OCI-LY7 (cell line): ENCODE measurements at regions not wholly inside any gene's neighbourhood (a gene's known extent, or its start where the extent isn't known, plus 50 kb on each side); places are given as distances from the start of the nearest gene placed in this dataset.

Experiments
- BruUV-seq: library from RNA; stranded (reverse); fragments of 400-500 nt; replicated peaks from 2 replicates; lab custom pipeline; 2021; lab: Mats Ljungman, UMichigan
- CTCF ChIA-PET: fragments of 300-600 bp; sonication (Branson Sonifier 250); formaldehyde crosslinking; loops from one replicate; lab custom pipeline; 2022; ENCODE audit warnings: antibody characterized with exemption; ENCODE audit not compliant: unreplicated experiment; lab: Charles Lee
- POLR2A ChIA-PET: fragments of 300-600 bp; sonication (Branson Sonifier 250); formaldehyde crosslinking; loops from one replicate; lab custom pipeline; 2022; ENCODE audit warnings: antibody characterized with exemption; lab: Charles Lee
- DNase-seq: peaks from one replicate; pipeline ENCODE4 v3.0.0-alpha.2; 2015; ENCODE audit warnings: low spot score
- H2AFZ ChIP-seq: fragments of 200-600 bp; sonication (generic), shearing (Covaris generic); 2 replicates; pipeline ENCODE4 v1.6.1; 2014; ENCODE audit warnings: mild to moderate bottlenecking, antibody characterized with exemption, low read length, moderate library complexity
- H3K27ac ChIP-seq: fragments of 200-600 bp; sonication (generic); 2 replicates; pipeline ENCODE4 v1.5.1; 2014; ENCODE audit warnings: mixed run types, low read depth, mild to moderate bottlenecking, moderate library complexity, low read length, inconsistent platforms; ENCODE audit not compliant: poor library complexity, severe bottlenecking
- H3K36me3 ChIP-seq: fragments of 200-600 bp; sonication (generic); 2 replicates; pipeline ENCODE4 v1.6.1; 2014; ENCODE audit warnings: mild to moderate bottlenecking, antibody characterized with exemption, low read length, moderate library complexity, mixed read lengths; ENCODE audit not compliant: insufficient read depth
- H3K4me1 ChIP-seq: fragments of 200-600 bp; sonication (generic); 2 replicates; pipeline ENCODE4 v1.5.1; 2014; ENCODE audit warnings: mild to moderate bottlenecking, low read length; ENCODE audit not compliant: insufficient read depth, poor library complexity, severe bottlenecking
- H3K4me2 ChIP-seq: fragments of 200-600 bp; sonication (generic); 2 replicates; pipeline ENCODE4 v1.6.1; 2014; ENCODE audit warnings: mild to moderate bottlenecking, low read length
- H3K4me3 ChIP-seq: fragments of 200-600 bp; sonication (generic); 2 replicates; pipeline ENCODE4 v1.5.1; 2014; ENCODE audit warnings: mild to moderate bottlenecking, low read depth, low read length; ENCODE audit not compliant: poor library complexity, severe bottlenecking
- H3K79me2 ChIP-seq: fragments of 200-600 bp; sonication (generic); 2 replicates; pipeline ENCODE4 v1.6.1; 2016; ENCODE audit warnings: low read depth, mild to moderate bottlenecking, low read length, moderate library complexity, mixed read lengths; ENCODE audit not compliant: insufficient read depth
- H3K9me2 ChIP-seq: fragments of 200-600 bp; sonication (generic); 2 replicates; pipeline ENCODE4 v1.6.1; 2016; ENCODE audit warnings: mild to moderate bottlenecking, low read length, mixed read lengths; ENCODE audit not compliant: insufficient read depth
- H3K9me3 ChIP-seq: fragments of 200-600 bp; sonication (generic); 2 replicates; pipeline ENCODE4 v1.6.1; 2014; ENCODE audit warnings: mild to moderate bottlenecking, mixed run types, low read length, mixed read lengths
- H4K20me1 ChIP-seq: fragments of 200-600 bp; sonication (generic); 2 replicates; pipeline ENCODE4 v1.6.1; 2014; ENCODE audit warnings: mild to moderate bottlenecking, antibody characterized with exemption, low read length, moderate library complexity, mixed read lengths; ENCODE audit not compliant: insufficient read depth
- CTCF ChIP-seq: fragments of 200-600 bp; sonication (generic); conservative IDR thresholded peaks from 2 replicates; pipeline ENCODE4 v1.5.1; 2014; ENCODE audit warnings: mild to moderate bottlenecking, antibody characterized with exemption, low read length, moderate library complexity, mixed read lengths
- EZH2phosphoT487 ChIP-seq: fragments of 200-600 bp; sonication (generic); IDR thresholded peaks from 2 replicates; pipeline ENCODE4 v1.6.1; 2018; ENCODE audit warnings: low read depth, borderline replicate concordance, mild to moderate bottlenecking, mixed run types, antibody characterized with exemption, low read length, moderate library complexity, mixed read lengths
- intact Hi-C: fragments of 100-400 bp; cut with micrococcal nuclease; formaldehyde crosslinking; loops from one replicate; pipeline ENCODE4 v1.10.0; 2022; ENCODE audit not compliant: unreplicated experiment

DNA sequence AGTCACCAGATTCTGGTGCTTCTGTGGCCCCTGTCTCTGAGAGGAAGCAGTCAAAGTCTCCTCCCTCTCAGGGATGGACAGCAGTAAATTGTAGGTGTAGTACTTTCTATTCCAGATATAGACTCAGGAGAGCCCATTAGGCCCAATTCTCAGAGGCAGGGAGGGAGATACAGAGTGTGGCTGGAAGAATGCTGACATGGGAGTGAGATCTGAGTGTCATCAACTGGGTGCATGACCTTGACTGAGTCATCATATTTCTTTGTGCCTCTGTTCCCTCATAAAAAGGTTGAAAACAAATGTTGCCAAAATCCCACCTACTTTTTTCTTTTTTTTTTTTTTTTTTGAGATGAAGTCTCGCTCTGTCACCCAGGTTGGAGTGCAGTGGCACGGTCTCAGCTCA is 506.1 kb downstream of the BCL11A start:
- Histone ChIP-seq H2AFZ (no peak overlapping the region), H3K27ac (no peak overlapping the region), H3K4me2 (no peak overlapping the region), H3K9me2 (no peaks in the 10 kb centered on the region), H3K79me2 (no peaks in the 10 kb centered on the region), H3K4me3 (no peak overlapping the region), H3K4me1 (no peaks in the 10 kb centered on the region), H3K36me3 (no peaks in the 10 kb centered on the region), H4K20me1 (no peaks in the 10 kb centered on the region), H3K9me3 (no peaks in the 10 kb centered on the region)
- no peak for DNase-seq
- intact Hi-C loops = no loop called here
- TF ChIP-seq EZH2phosphoT487 (no peak), CTCF (no peak)
- ChIA-PET POLR2A (no interaction called here), CTCF (no interaction called here)
- BruUV-seq = no TSS peak

DNA sequence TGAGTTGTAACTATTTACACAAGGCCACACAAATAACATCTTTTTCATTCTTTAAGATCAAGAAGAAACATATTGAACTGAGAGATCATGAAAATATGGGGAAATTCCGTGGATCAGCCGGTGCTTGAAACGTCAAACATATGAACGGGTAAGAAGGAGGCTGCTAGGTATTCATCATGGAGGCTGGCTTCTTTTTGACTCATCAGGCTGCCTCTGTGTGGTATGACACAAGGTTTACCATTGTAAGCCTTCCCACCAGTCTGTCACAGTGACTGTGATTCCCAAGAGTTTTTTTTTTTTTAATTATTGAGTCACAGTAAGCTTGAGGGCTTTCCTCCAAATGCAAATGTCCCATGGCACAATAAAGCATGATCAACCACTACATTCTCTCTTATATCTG is 506.9 kb downstream of the BCL11A start:
- Histone ChIP-seq H3K27ac (no peak overlapping the region), H3K9me2 (no peaks in the 10 kb centered on the region), H3K4me2 (no peak overlapping the region), H2AFZ (no peak overlapping the region), H3K4me3 (no peak overlapping the region), H4K20me1 (no peaks in the 10 kb centered on the region), H3K9me3 (no peaks in the 10 kb centered on the region), H3K4me1 (no peaks in the 10 kb centered on the region), H3K36me3 (no peaks in the 10 kb centered on the region), H3K79me2 (no peaks in the 10 kb centered on the region)
- ChIA-PET CTCF (no interaction called here), POLR2A (interaction anchor here (1.2 kb wide), 1 partner anchor 8 kb away, joined by 3 read pairs; no protein-coding TSS in a partner anchor)
- BruUV-seq = no TSS peak
- TF ChIP-seq EZH2phosphoT487 (no peak), CTCF (no peak)
- no peak for DNase-seq
- intact Hi-C loops = no loop called here

GRCh38 chr2:60045456-60045855 is 508.0 kb downstream of the BCL11A start:
- Histone ChIP-seq H4K20me1 (no peaks in the 10 kb centered on the region), H3K9me2 (no peaks in the 10 kb centered on the region), H3K27ac (no peak overlapping the region), H3K4me2 (no peak overlapping the region), H3K4me3 (no peak overlapping the region), H2AFZ (no peak overlapping the region), H3K9me3 (no peaks in the 10 kb centered on the region), H3K79me2 (no peaks in the 10 kb centered on the region), H3K4me1 (no peaks in the 10 kb centered on the region), H3K36me3 (no peaks in the 10 kb centered on the region)
- ChIA-PET POLR2A (interaction anchor here (0.6 to 1.2 kb wide), 2 partner anchors 9 to 34 kb away, joined by 3 read pairs; no protein-coding TSS in a partner anchor), CTCF (no interaction called here)
- no TSS peak for BruUV-seq
- TF ChIP-seq CTCF = no peak
- TF ChIP-seq EZH2phosphoT487 = no peak
- intact Hi-C loops = no loop called here
- DNase-seq = no peak
